Astrocyte (in vitro differentiated cells and primary cell): ENCODE measurements at regions not wholly inside any gene's neighbourhood (a gene's known extent, or its start where the extent isn't known, plus 50 kb on each side); places are given as distances from the start of the nearest gene placed in this dataset.

Source experiments
- CTCF ChIP-seq: IDR thresholded peaks from 2 replicates; pipeline ENCODE4 v1.5.1; 2011; ENCODE audit warnings: low read depth, mild to moderate bottlenecking, inconsistent platforms, low read length, moderate library complexity; ENCODE audit not compliant: insufficient read depth
- EZH2 ChIP-seq: IDR thresholded peaks from 2 replicates; pipeline ENCODE4 v1.6.1; 2012; ENCODE audit warnings: mild to moderate bottlenecking, low read length, inconsistent platforms; ENCODE audit not compliant: insufficient read depth

- no peak for TF ChIP-seq CTCF
- TF ChIP-seq EZH2, result no peak
These were observed 353.3 kb downstream of the MAN2A1 start for GRCh38 chr5:110043025-110043424.
